ENCODE measurements at regions not wholly inside any gene's neighbourhood (a gene's known extent, or its start where the extent isn't known, plus 50 kb on each side); places are given as distances from the start of the nearest gene placed in this dataset.

DNA sequence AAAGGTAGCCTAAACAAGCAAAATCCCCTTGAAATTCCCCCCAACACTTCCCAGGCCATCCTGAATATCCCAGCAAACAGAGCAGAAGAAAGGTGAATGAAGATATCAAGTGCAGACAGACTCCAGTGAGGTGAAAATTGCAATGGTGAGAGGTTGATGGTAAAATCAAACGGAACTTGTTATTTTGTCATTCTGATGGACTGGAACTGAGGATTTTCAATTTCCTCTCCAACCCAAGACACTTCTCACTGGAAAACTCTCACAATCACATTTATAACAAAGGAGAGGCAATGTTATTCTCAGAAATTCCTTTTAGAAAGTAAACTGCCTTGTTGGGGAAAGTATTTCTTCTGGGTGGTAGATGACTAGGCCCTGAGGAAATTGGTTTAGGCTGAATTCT, 412.4 kb upstream of the C9orf72 start:
- Mint-ChIP-seq H3K27ac (no peak overlapping the region), H3K36me3 (no peaks in the 10 kb centered on the region), H3K9me3 (no peaks in the 10 kb centered on the region), H3K4me1 (no peaks in the 10 kb centered on the region), H3K4me3 (no peak overlapping the region), H3K27me3 (no peaks in the 10 kb centered on the region)
- DNase-seq: no peak
- CTCF ChIA-PET: no interaction called here

DNA sequence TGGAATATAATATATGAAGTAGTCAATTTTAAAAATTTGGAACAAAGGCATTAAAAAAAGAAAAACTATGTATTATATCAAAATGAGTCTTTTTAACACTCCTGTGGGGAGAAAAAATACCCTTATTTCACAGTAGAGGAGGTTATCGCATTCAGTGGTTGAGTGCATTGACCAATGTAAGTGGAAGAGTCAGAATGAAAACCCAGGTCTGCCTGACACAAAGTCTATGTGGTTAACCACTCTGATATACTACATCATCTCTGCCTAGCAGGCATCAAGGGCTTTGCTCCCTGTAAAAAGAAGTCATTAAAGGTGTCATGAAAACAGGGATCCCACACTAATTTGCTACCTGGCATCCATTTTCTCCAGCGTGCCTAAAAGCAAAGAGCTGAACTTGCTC, 417.2 kb upstream of the C9orf72 start:
- no peak overlapping the region for H3K4me3 Mint-ChIP-seq
- H3K27ac Mint-ChIP-seq: no peak overlapping the region
- no peaks in the 10 kb centered on the region for H3K27me3 Mint-ChIP-seq
- no peaks in the 10 kb centered on the region for H3K9me3 Mint-ChIP-seq
- no peaks in the 10 kb centered on the region for H3K36me3 Mint-ChIP-seq
- no peak for DNase-seq
- no peaks in the 10 kb centered on the region for H3K4me1 Mint-ChIP-seq
- CTCF ChIA-PET: no interaction called here

GRCh38 chr9:27991221-27991620, 417.9 kb upstream of the C9orf72 start:
- no peaks in the 10 kb centered on the region for H3K9me3 Mint-ChIP-seq
- DNase-seq: no peak
- CTCF ChIA-PET: no interaction called here
- H3K36me3 Mint-ChIP-seq: no peaks in the 10 kb centered on the region
- no peak overlapping the region for H3K4me3 Mint-ChIP-seq
- H3K27ac Mint-ChIP-seq: no peak overlapping the region
- H3K4me1 Mint-ChIP-seq: no peaks in the 10 kb centered on the region
- no peaks in the 10 kb centered on the region for H3K27me3 Mint-ChIP-seq

DNA sequence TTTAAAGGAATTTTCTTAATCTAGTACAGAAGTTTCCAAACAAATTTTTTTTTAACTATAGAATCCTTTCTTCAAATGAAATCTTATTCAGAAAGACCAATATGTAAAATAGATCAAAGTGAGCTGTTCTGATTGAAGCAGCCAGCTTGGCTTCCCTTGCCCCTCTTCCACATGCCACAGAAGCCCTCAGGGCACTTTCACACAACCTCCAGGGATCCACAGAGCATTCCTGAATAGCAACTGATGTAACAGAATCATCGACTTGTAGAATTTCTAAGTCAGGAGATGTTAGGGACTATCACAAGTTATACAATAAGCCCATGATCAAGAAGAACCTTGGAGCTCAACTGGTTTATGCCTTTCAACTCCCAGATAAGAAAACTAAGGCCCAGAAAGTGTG, 427.8 kb upstream of the C9orf72 start:
- H3K4me1 Mint-ChIP-seq: no peaks in the 10 kb centered on the region
- no peaks in the 10 kb centered on the region for H3K36me3 Mint-ChIP-seq
- H3K27me3 Mint-ChIP-seq: no peaks in the 10 kb centered on the region
- no peak overlapping the region for H3K4me3 Mint-ChIP-seq
- CTCF ChIA-PET: no interaction called here
- DNase-seq: no peak
- no peaks in the 10 kb centered on the region for H3K9me3 Mint-ChIP-seq
- H3K27ac Mint-ChIP-seq: no peak overlapping the region

GRCh38 chr9:28004900-28005299, 431.6 kb upstream of the C9orf72 start:
- H3K4me3 Mint-ChIP-seq: no peak overlapping the region
- H3K36me3 Mint-ChIP-seq: no peaks in the 10 kb centered on the region
- no peaks in the 10 kb centered on the region for H3K27me3 Mint-ChIP-seq
- DNase-seq: no peak
- H3K4me1 Mint-ChIP-seq: no peaks in the 10 kb centered on the region
- CTCF ChIA-PET: no interaction called here
- no peaks in the 10 kb centered on the region for H3K9me3 Mint-ChIP-seq
- no peak overlapping the region for H3K27ac Mint-ChIP-seq

DNA sequence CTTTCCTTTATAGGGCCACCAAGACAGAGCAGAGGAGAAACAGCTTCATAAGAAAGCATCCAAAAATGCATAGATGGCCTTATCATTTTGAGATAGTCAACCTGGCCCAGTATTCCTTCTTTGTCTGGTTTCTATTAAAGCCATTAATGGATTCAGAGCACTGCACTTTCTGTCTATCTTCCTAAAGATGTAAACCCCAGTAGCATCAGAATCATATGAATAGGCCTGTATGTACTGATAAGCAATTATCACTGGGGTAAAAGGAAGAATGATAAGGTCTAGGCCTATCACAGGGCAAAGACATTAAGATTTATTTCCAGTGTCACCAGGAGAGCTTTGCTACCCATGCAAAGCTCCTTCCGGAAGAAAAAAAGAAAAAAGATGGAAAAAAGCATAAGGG, 432.5 kb upstream of the C9orf72 start:
- no peak for DNase-seq
- H3K27me3 Mint-ChIP-seq: no peaks in the 10 kb centered on the region
- no peaks in the 10 kb centered on the region for H3K4me1 Mint-ChIP-seq
- no peaks in the 10 kb centered on the region for H3K9me3 Mint-ChIP-seq
- no peak overlapping the region for H3K4me3 Mint-ChIP-seq
- CTCF ChIA-PET: no interaction called here
- H3K36me3 Mint-ChIP-seq: no peaks in the 10 kb centered on the region
- H3K27ac Mint-ChIP-seq: no peak overlapping the region

DNA sequence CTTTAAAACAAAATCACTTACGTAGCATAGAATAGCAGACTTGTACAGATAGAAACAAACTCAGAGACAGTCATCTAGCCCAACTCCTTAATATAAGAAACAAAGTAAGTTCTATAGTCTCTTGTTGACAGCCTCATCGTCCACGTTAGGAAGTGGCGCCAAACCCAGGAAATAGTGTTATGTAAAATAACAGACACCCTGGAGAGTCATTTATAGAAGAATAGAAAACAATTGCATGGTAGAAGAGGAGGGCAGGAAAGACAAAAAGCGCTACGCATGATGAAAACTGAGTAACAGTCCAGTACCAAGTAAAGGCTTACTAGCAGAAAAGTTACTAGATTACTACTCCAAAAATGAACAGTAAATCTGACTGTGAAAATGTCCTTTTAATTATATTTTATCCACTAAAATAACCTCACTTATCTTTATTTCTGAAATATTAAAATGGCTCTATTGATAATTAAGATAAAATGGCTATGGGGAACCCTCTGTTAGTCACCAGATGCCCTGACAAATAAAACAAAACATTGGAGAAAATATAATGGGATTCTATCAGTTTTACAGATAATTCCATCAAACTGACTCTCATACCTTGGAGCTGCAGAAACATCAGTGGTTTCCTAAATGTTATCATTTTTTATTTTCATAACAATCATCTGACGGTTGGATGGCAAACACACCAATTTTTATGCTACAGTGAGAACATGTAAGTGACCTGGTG, 434.0 kb upstream of the C9orf72 start:
- Mint-ChIP-seq H3K27ac (no peak overlapping the region), H3K27me3 (no peaks in the 10 kb centered on the region), H3K4me3 (no peak overlapping the region), H3K4me1 (no peaks in the 10 kb centered on the region), H3K9me3 (no peaks in the 10 kb centered on the region), H3K36me3 (no peaks in the 10 kb centered on the region)
- DNase-seq: no peak
- CTCF ChIA-PET: no interaction called here

- DNase-seq: no peak
- Mint-ChIP-seq H3K27ac (no peak overlapping the region), H3K4me3 (no peak overlapping the region), H3K4me1 (no peaks in the 10 kb centered on the region), H3K27me3 (no peaks in the 10 kb centered on the region), H3K36me3 (no peaks in the 10 kb centered on the region), H3K9me3 (no peaks in the 10 kb centered on the region)
- CTCF ChIA-PET: no interaction called here
Measured at GRCh38 chr9:28014212-28014611, 440.9 kb upstream of the C9orf72 start.

GRCh38 chr9:28024676-28025075, 451.4 kb upstream of the C9orf72 start:
- H3K9me3 Mint-ChIP-seq: no peaks in the 10 kb centered on the region
- no peaks in the 10 kb centered on the region for H3K27me3 Mint-ChIP-seq
- DNase-seq: no peak
- no peak overlapping the region for H3K4me3 Mint-ChIP-seq
- CTCF ChIA-PET: no interaction called here
- H3K36me3 Mint-ChIP-seq: no peaks in the 10 kb centered on the region
- no peak overlapping the region for H3K27ac Mint-ChIP-seq
- no peaks in the 10 kb centered on the region for H3K4me1 Mint-ChIP-seq

DNA sequence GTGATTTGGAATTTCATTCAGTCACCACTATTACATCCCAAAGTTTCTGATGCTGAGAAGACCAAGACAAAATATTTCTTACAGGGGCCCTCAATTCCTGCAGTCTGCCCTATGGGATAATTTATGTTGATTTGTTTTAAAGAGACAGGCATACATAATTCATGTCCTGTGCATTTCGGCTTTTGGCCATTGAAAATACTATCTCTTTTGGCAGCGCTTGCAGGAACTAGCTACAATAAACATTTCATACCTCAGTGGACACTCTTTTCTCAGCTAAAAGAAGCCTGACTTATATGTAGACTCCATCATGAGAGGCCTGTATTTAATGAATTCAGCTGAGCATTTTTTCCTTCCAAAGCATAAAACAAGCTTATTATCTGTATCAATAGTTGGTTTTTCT, 451.9 kb upstream of the C9orf72 start:
- no peak overlapping the region for H3K4me3 Mint-ChIP-seq
- no peaks in the 10 kb centered on the region for H3K9me3 Mint-ChIP-seq
- no peaks in the 10 kb centered on the region for H3K36me3 Mint-ChIP-seq
- H3K27ac Mint-ChIP-seq: no peak overlapping the region
- CTCF ChIA-PET: no interaction called here
- H3K27me3 Mint-ChIP-seq: no peaks in the 10 kb centered on the region
- H3K4me1 Mint-ChIP-seq: no peaks in the 10 kb centered on the region
- DNase-seq: no peak

GRCh38 chr9:28031521-28032267, 458.4 kb upstream of the C9orf72 start:
- H3K36me3 Mint-ChIP-seq: no peaks in the 10 kb centered on the region

GRCh38 chr9:28032268-28032590, 458.9 kb upstream of the C9orf72 start:
- H3K4me1 Mint-ChIP-seq: no peaks in the 10 kb centered on the region
- no peak overlapping the region for H3K27ac Mint-ChIP-seq
- CTCF ChIA-PET: no interaction called here
- H3K4me3 Mint-ChIP-seq: no peak overlapping the region
- H3K9me3 Mint-ChIP-seq: no peaks in the 10 kb centered on the region
- H3K27me3 Mint-ChIP-seq: no peaks in the 10 kb centered on the region
- no peak for DNase-seq
- H3K36me3 Mint-ChIP-seq: no peaks in the 10 kb centered on the region

More at GRCh38 chr9:28031521-28032267, 458.4 kb upstream of the C9orf72 start:
- no peaks in the 10 kb centered on the region for H3K9me3 Mint-ChIP-seq
- no peak overlapping the region for H3K27ac Mint-ChIP-seq
- no peak for DNase-seq
- no peaks in the 10 kb centered on the region for H3K27me3 Mint-ChIP-seq
- no peaks in the 10 kb centered on the region for H3K4me1 Mint-ChIP-seq
- CTCF ChIA-PET: no interaction called here
- no peak overlapping the region for H3K4me3 Mint-ChIP-seq

DNA sequence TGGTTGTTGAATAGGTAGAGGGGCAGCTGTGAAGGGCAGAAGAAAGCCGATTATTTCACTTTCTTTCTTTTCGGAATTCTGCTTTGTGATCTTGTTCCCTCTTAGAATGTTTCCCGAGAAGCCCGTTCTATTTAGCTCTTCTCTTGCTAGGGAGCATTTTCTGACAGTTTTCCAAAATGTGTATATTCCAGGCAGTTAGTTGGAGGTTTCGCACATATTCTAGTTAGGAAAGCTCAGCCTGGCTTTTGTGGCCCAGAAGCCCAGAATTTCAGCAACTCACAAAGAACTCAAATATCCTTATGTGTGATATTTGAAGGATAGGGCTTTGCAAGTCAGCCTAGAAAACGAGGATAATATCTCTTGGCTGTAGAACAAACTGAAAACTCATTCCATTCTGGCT, 461.0 kb upstream of the C9orf72 start:
- Mint-ChIP-seq H3K27me3 (no peaks in the 10 kb centered on the region), H3K4me1 (no peaks in the 10 kb centered on the region), H3K36me3 (no peaks in the 10 kb centered on the region), H3K27ac (no peak overlapping the region), H3K9me3 (no peaks in the 10 kb centered on the region), H3K4me3 (no peak overlapping the region)
- CTCF ChIA-PET: no interaction called here
- no peak for DNase-seq

GRCh38 chr9:28037968-28038367, 464.7 kb upstream of the C9orf72 start:
- H3K9me3 Mint-ChIP-seq: no peaks in the 10 kb centered on the region
- H3K4me3 Mint-ChIP-seq: no peak overlapping the region

DNA sequence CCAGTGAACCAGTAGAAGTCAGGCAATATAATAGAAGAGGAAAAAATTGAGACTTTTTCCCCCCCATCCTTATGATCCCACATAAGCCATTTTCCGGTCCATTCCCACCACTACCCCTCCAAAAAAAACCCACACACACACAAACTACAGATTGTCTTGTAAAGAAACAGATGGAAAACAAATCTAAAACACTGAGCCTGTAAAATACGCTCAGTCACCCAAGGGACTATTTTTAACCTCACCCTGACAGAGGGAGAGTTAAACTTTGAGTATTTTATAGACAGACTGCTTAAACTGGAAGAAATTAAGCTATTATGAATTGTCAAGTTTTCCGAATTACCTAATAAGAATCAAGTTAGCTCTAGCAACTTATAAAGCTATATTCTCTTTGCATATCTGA, 471.8 kb upstream of the C9orf72 start:
- no peaks in the 10 kb centered on the region for H3K9me3 Mint-ChIP-seq

More at GRCh38 chr9:28037968-28038367, 464.7 kb upstream of the C9orf72 start:
- DNase-seq: no peak
- Mint-ChIP-seq H3K36me3 (no peaks in the 10 kb centered on the region), H3K27me3 (no peaks in the 10 kb centered on the region), H3K4me1 (no peaks in the 10 kb centered on the region), H3K27ac (no peak overlapping the region)
- CTCF ChIA-PET: no interaction called here

More for the DNA sequence above, 471.8 kb upstream of the C9orf72 start:
- no peak overlapping the region for H3K27ac Mint-ChIP-seq
- no peaks in the 10 kb centered on the region for H3K4me1 Mint-ChIP-seq
- H3K27me3 Mint-ChIP-seq: no peaks in the 10 kb centered on the region
- CTCF ChIA-PET: no interaction called here
- no peak overlapping the region for H3K4me3 Mint-ChIP-seq
- no peak for DNase-seq
- H3K36me3 Mint-ChIP-seq: no peaks in the 10 kb centered on the region

All from activated naive CD4-positive, alpha-beta T cell treated with anti-CD3 and anti-CD28 coated beads, Interleukin-2, amount 10 ng/mL, durations not matched to agents 7 days and 5 days (primary cell).